NCI-H1436 treated with DMSO at 0.1 percent for 48 hours (cell line): ENCODE measurements at regions not wholly inside any gene's neighbourhood (a gene's known extent, or its start where the extent isn't known, plus 50 kb on each side); places are given as distances from the start of the nearest gene placed in this dataset.
"Not testable (repeated sequence)": the region's sequence is repeated elsewhere in the genome, so short reads cannot be mapped to it uniquely, and the experiment has no call there.

Source experiments
- DNase-seq: peaks from one replicate; lab custom pipeline; 2025; lab: John Stamatoyannopoulos, UW

DNA sequence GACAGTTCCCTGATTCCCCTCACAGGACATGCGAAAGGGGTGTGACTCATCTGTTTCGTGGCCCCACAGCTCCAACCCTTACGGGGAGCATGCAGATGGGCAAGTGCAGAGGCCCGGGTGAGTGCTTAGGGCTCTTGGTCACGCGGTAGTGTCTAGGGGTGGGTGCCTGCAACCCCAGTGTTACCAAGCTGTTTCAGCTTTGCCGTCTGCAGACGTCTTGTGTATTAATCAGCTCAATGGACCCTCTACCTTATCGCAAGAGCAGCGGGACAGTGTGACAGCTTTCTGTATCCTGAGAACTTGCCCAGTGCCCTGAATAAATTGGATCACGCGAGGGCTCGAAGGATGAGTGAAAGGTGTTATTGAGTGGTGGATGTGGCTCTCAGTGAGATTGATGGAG lies 816.4 kb upstream of the ANO3 start:
- DNase-seq, result no peak

DNA sequence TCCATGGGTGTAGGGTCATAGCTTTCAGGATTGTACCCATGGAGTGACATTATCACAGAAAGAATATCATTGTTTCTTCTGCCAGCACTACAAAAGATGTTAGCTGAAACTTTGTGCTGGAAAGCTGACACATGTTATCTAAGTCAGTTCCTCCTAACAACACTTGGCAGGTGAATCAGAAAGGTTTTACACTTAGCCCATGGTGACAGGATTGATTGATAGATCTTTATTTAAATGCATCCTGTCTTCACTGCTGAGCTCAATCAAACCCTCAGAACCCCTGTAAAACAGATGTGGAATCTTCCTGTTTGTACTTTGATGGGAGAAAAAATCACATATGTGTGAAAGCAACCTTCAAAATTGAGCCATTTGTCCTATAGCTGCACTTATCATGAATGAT lies 811.5 kb upstream of the ANO3 start:
- DNase-seq, result no peak

DNA sequence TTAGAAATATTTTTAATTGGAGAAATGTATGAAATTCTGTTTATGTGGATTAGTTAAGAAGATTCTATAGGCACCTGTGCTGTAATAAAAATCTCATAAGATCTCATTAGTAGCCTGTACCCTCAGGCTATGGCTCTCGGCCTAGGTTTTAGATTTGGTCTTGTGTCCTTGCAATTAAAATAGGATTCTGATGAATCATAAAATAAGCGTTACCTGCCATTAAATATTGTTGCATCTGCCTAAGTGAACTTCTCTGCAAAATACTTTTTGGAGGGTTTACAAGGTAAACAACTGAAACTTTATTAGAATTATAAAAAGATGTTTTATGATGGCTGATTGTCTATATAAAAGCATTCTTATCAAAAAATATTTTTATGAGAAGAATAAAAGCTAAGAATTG lies 804.1 kb upstream of the ANO3 start:
- DNase-seq, result no peak

DNA sequence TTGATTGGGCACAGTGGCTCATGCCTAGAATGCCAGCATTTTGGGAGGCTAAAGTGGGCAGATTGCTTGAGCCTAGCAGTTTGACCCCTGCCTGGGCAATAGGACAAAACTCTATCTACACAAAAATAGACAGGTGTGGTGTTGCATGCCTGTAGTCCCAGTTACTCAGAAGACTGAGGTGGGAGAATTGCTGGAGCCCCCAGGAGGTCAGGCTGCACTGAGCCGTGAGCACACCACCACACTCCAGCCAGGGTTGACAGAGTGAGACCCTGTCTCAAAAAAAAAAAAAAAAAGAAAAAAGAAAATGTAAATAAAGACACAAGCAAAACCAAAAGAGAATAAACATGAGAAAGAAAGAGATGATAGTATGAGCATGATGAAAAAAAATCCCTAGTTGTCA lies 802.4 kb upstream of the ANO3 start:
- DNase-seq, result no peak

DNA sequence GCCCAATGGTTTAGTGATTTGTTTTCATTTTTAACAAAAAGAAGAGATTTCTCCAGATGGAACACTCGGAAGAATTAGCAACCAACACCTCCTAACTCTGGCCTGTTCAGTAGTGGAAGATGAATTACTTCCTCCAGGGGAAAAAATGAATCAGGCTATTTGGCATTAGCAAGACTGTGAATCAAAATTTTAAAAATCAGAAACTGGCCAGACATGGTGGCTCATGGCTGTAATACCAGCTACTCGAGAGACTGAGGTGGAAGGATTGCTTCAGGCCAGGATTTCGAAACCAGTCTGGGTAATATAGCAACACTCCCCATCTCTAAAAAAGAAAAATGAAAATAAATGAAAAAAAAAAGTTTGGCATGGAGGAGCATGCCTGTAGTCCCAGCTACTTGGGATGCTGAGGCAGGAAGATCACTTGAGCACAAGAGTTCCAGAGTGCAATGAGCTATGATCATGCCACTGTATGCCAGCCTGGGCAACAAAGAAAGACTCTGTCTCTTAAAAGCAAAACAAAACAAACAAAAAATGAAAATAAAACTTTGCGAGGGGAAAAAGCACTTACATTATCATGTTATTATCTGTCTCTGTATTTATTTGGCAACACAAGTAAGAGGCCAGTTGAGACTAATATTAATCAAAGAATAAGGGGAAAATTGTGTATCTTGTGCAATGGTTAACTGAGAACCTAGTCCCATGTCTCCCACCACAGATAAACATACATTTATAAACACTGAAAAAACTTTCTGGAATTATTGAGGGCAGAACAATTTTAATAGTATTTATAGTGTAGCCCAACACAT lies 796.3 kb upstream of the ANO3 start:
- DNase-seq, result no peak

DNA sequence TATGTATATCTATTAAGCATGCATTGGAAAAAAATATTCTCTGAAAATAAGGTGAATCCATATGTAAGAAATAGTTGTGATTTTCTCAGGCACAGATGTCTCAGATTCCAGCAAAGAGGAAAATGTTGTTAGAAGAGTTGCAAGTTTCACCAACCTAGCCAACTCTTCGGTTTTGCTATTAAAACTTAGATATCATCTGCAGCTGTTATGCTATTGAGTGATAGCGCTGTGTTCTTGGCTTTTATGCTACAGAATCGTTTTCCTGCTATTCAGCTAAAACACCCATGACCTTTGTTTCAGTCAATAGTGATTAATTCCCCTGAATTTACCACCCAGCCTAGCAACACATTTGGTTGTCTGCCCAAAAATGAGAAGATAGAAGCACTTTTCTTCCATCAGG lies 795.6 kb upstream of the ANO3 start:
- DNase-seq, result no peak

DNA sequence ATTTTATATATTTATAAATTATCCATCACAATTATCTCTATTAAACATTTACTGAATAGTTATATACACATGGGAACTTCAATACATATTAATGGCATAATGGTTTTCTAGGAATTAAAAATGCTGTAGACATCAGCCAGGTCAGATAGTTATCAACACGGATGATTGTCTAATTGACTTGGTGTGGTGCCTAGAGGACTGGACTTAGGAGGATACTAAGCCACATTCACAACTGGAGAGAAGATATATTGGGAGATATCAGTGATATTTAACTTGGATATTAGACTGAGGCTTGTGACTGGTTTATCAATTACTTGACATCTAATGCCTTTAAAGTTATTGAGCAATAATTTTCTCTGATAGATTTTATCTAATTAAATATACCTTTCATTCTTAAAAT lies 794.5 kb upstream of the ANO3 start:
- no peak for DNase-seq

DNA sequence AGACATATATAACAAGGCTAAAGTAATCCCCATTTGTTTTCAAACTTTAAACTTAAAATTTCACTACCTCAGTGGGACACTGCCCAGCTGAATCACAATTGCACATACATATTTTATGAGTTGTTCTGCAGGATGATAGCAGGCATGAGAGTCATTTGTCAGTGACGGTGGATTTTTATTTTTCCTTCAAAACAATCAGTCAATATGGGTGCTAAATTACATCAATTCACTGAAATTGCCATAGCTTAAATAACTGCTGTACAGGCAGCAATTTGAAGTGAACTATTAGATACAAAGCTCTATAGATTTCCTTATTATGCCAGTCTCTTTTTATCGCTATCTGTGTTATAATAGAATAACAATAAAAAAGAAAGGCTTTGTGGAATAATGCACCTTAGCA lies 784.6 kb upstream of the ANO3 start:
- no peak for DNase-seq

DNA sequence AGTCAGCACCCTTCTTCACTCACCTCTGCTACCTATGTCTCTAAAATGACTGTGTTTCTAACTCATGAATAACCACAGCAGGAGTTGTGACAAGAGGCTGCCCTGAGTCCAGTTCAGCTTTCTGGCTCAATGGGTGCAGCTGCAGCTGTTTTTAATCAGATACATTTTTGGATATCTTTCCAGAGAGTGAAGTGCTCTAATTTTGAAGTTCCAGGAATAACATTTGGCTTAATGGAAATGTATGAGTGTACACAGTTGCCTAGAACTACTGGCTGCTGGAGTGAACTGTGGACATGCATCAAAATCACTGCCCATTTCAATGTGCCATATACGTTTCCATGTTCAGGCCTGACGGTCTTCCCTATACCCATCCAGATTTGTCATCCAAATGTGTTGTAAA lies 769.5 kb upstream of the ANO3 start:
- no peak for DNase-seq

DNA sequence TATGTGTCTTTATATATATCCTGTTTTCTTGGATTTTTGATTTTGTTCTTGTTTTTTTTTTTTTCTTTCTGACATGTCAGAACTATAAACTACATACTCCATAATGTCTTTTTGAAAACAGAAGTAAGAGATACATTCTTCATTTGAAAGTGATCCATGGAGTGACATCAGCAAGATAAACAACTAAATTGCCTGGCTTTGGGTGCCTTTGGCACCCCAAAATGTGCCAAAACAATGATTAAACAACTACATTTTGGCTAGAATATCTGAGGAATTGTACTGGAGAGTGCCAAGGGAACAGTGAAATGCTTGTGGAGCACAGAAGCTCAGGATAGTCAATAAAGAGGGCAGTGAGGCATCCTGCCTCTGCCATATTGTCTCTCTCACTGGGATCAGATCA lies 766.1 kb upstream of the ANO3 start:
- no peak for DNase-seq

DNA sequence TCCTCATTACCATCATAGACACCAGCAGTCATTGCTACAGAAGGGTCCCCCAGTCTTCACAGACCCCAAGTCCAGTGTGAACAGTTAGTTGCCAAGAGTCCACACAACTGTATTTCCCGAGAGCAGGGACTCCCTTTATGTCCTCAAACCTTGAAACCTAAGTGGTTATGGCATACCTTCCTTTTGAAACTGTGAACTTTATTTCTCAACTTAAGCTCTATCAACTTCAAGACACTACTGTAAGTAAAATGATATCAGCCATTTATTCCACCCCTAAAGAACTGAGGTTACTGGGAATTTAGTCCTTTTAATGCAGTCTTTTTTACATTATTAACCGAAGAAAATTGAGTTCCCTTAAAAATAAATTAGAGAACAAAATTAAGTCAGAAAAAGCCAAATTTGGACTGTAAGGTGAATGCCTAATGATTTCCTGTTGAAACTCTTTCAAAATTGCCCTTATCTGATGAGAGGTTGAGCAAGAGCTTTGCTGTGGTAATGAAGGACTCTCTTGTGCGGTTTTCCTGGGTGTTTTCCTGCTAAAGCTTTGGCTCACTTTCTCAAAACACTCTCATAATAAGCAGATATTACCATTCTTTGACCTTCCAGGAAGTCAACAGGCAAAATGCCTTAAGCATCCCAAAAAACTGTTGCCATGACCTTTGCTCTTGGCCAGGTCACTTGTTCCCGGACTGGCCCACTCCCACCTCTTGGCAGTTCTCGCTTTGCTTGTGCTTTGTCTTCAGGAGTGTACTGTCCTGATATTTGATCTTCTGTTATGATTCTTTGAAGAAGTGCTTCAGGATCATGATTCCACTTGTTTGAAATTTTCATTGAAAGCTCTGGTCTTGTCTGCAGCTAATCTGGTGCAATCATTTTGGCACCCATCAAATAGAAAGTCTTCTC lies 765.4 kb upstream of the ANO3 start:
- no peak for DNase-seq

DNA sequence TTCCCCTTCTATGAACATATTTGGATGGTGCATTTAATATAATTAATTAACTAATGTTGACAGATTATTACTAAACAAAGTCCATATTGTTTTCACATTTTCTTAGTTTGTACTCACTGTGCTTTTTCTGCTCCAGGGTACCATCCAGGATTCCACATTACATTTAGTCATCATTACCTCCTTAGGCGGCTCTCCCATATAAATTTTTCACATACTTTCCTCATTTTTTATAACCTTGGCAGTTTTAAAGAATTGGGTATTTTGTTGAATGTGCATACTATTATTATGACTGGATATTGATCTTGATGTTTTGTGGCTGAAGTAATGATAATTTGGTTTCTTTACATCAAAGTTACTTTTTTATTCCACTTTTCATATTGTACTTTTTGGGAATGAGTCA lies 755.6 kb upstream of the ANO3 start:
- no peak for DNase-seq

DNA sequence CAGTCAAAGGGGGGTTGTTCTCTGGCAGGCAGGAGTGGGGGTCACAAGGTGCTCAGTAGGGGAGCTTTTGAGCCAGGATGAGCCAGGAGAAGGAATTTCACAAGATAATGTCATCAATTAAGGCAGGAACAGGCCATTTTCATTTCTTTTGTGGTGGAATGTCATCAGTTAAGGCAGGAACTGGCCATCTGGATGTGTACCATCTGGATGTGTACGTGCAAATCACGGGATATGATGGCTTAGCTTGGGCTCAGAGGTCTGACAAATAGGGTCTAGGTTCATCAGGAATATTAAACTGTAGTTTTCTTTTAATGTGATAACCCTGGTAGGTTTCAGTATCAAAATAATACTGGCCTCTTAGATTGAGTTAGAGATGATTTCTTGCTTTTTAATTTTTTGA lies 752.4 kb upstream of the ANO3 start:
- not testable (repeated sequence) for DNase-seq

DNA sequence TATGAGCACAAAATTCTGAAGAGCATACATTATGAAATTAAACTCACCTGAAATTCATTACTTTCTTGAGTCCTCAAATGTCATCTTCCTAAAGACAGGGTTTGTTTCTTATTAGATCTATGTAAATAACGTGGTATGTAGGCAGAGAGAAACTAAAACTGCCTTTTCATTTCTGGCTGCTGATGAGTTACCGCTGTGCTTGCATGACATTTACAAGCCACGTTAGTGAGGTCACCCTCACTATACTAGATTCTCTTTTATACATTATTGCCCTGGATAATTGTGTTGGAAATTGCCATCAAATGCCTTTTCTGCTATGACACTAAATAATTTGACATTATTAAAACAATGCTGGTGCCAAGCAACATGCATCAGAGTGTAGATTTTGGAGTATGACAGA lies 748.3 kb upstream of the ANO3 start:
- no peak for DNase-seq

DNA sequence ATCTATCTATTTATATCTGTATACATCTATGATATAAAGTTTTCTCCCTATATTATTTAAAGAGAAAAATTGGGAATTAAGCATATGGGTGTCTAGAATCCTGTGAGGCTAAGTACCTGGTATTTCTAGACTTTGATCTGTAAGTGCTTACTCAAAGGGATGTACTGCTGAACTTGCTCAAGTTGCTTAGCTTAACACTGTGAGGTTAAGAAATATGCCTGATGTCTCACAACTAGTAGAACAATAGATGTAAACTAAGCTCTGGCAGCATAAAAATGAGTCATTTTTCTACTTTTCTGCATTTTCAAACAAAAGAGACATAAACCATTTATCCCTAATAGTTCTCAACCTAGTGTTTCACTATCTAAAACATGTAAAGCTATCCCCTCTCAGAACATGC lies 744.4 kb upstream of the ANO3 start:
- DNase-seq, result no peak

DNA sequence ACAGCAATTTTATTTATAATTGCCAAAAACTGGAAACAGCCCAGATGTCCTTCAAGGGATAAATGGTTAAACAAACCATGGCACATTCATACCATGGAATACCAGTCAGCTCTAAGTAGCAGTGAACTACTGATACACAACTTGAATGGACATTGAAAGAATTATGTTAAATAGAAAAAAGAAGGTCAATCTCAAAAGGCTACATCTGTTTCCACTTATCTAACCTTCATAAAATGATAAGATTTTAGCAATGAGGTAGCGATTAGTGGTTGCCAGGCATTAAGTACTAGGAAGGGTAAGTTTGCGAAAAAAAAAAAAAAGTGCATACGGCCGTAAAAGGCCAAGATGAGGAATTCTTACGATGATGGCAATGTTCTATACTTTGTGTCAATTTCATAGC lies 738.7 kb upstream of the ANO3 start:
- DNase-seq, result no peak

DNA sequence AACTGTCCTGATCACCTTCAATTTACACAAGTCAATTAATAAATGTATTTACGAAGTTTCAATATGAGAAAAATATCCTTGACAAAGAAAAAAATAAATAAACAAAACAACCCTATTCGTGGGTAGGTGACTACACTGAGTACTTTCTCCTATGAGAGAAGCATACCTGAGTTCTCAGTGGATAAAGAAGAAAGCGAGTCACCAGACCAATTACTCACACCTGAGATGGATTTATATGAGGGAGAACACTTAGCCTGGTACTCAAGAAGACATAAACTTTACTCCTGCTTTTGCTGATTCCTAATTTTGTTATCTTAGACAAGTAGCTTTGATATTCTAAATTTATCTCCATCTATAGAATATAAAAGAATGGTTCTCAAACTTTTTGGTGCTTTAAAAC lies 735.2 kb upstream of the ANO3 start:
- no peak for DNase-seq

DNA sequence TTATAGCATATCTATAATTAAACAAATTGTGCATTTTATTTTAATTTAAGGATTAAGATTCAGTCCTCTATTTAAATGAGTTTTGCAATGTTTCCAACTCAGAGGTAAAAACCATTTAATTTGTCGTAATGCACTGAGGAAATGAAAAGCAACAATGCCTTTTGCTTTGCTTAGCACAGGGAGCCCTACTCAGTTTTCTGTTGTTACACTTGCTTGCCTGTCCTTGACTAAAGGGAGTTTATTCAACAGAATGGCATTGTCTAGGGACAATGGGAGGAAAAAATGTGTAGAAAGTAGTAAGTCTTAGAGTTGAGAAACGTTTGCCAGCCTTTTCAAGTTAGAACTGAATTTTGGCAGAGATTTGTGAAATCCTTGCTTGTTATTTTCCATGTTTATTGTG lies 734.2 kb upstream of the ANO3 start:
- no peak for DNase-seq

DNA sequence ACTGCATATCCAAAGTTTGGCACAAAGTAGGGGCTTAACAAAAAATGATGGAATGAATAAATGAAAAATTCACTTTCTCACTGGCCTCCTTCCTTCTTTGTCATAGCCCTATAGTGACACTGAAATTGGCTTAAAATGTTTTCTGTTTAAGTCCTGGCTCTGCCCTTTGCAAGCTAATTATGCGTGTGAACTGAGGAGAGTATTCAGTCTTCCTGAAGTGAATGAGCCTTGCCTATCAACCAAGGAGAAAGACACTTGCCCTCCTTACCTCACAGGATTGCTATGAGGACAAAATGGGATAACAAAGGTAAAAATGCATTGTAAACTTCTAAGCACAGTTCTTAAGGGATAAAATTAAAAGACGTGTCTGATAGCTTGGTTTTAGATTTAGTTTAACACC lies 729.8 kb upstream of the ANO3 start:
- no peak for DNase-seq

DNA sequence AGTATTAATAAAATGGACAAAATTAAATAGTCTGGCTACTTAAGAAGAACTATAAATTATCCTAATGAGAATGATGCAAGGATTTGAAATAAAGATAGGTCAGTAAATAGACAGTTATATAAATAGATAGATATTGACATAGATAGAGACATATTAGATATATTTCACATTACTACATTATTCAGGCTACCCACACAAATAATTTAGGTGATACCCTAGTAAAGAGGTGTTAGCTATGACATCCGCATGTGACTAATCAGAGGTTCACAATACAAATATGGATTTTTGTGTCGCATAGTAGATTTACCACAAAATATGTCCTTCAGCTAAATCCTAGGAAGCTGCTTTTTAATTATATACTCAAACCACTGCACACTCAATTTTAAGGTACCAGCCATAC lies 729.0 kb upstream of the ANO3 start:
- DNase-seq, result no peak

DNA sequence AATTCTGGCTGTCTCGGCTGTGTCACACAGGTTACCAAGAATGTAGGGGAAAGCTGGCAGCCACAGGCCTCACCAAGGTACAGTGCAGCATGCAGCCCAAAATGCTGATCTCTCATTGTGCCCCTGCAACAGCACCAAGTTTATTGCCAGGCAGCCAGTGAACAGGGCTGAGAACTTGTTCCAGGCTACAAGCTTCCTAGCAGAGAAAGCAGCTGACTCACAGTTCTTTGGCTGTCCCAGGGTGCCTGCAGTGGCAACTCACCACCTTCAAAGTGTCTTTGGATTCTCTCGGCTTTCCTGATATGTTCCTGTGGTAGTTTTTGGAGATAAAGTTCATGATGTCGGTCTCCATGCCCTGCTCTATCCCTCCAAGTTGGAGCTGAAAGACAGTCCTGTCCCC lies 719.1 kb upstream of the ANO3 start:
- no peak for DNase-seq

DNA sequence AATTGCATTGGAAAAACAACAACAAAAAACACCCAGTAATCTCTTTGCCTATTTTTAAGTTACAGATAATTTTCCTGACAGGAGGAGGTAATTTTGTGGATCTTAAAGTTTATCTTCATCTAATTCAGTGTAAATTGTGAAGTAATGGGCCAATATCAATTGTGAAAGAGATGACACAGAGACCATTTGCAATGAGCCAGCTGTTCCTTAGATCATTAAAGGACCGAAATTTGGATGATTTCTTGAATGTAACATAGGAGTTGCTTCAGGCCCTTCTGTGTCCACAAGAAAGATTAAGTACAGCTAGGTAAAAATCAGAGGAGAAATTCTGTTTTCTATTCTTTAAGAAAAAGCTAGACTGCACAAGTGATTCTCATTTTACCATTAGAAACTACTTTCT lies 718.5 kb upstream of the ANO3 start:
- DNase-seq, result no peak

DNA sequence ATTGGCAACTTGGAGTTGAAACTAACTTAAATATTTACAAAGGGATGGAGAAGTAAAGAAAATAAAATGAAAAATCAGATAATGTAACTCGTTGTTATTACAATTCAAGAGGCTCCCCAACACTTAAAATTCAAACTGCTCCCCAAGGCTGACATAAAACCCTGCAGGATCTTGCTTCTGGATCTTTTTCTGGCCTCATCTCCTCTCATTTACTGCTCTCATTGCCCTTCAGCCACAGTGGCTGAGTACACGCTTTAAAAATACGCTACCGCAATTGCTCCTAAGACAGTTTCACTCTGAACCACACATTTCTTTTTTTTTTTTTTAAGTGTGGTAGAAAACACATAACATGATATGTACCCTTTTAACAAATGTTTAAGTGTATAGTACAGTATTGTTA lies 718.1 kb upstream of the ANO3 start:
- no peak for DNase-seq

DNA sequence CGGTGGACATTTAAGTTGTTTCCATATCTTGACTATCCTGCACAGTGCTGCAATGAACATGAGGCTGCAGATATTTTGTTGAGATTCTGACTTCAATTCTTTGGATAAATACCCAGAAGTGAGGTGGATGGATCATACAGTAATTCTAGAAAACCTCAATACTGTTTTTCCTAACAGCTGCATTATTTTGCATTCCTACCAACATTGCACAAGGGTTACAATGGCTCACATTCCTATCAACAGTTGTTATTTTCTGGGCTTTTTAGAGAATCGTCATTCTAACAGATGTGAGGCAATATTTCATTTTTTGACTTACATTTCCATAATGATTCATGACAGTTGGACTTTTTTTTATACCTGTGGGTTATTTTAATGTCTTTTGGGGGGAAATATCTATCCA lies 716.9 kb upstream of the ANO3 start:
- DNase-seq, result no peak
